CD4-positive, alpha-beta T cell (primary cell): ENCODE measurements at regions not wholly inside any gene's neighbourhood (a gene's known extent, or its start where the extent isn't known, plus 50 kb on each side); places are given as distances from the start of the nearest gene placed in this dataset.
"Not testable (repeated sequence)": the region's sequence is repeated elsewhere in the genome, so short reads cannot be mapped to it uniquely, and the experiment has no call there.

Source experiments
- ATAC-seq: fragments of 200-7000 bp; cut with Tn5 transposase; one replicate; pipeline ENCODE4 v1.10.0; 2022; ENCODE audit warnings: mild to moderate bottlenecking; ENCODE audit not compliant: poor library complexity
- CTCF ChIA-PET: fragments of 350-600 bp; sonication (Branson Sonifier 250); formaldehyde crosslinking; loops from one replicate; lab custom pipeline; 2021; ENCODE audit warnings: antibody characterized with exemption, inconsistent platforms; lab: Charles Lee
- POLR2A ChIA-PET: fragments of 350-600 bp; sonication (Branson Sonifier 250); formaldehyde crosslinking; loops from one replicate; lab custom pipeline; 2021; ENCODE audit warnings: antibody characterized with exemption, inconsistent platforms; lab: Charles Lee
- DNase-seq, 14 experiments: peaks; one replicate each; pipeline ENCODE4 v3.0.0-alpha.2; 2013 to 2020; ENCODE audit warnings: mixed read lengths in 2 of 14
- H3K27ac ChIP-seq, 2 donors: one replicate each; pipeline versions ENCODE4 v1.5.1 to v1.7.0; 2013; ENCODE audit warnings: low read length in 2 of 2, low read depth in 1 of 2, mild to moderate bottlenecking in 1 of 2
- H3K27me3 ChIP-seq, 2 experiments: 1 replicate in 1 of 2; 2 replicates in 1 of 2; pipeline versions ENCODE4 v1.6.1 to v1.7.0; 2013; ENCODE audit warnings: low read length in 2 of 2, control low read depth in 1 of 2, mild to moderate bottlenecking in 1 of 2, moderate library complexity in 1 of 2; ENCODE audit not compliant: insufficient read depth in 2 of 2, control insufficient read depth in 1 of 2
- H3K36me3 ChIP-seq: one replicate; pipeline ENCODE4 v1.6.1; 2013; ENCODE audit warnings: low read length, control low read depth; ENCODE audit not compliant: insufficient read depth
- H3K4me1 ChIP-seq: one replicate; pipeline ENCODE4 v1.6.1; 2013; ENCODE audit warnings: low read length, control low read depth; ENCODE audit not compliant: insufficient read depth
- H3K4me3 ChIP-seq: one replicate; pipeline ENCODE4 v1.5.1; 2013; ENCODE audit warnings: mild to moderate bottlenecking, low read length, moderate library complexity
- H3K9me3 ChIP-seq, 2 experiments: 1 replicate in 1 of 2; 2 replicates in 1 of 2; pipeline versions ENCODE4 v1.6.1 to v1.7.0; 2013; ENCODE audit warnings: low read length in 2 of 2, mild to moderate bottlenecking in 2 of 2, control low read depth in 1 of 2, moderate library complexity in 1 of 2; ENCODE audit not compliant: control insufficient read depth in 1 of 2, insufficient read depth in 1 of 2
- H3K27ac Mint-ChIP-seq: one replicate; pipeline ENCODE4 v1.8.0; 2020; ENCODE audit warnings: mixed read lengths
- H3K27me3 Mint-ChIP-seq: one replicate; pipeline ENCODE4 v1.8.0; 2021; ENCODE audit warnings: mixed read lengths
- H3K36me3 Mint-ChIP-seq: one replicate; pipeline ENCODE4 v1.8.0; 2021; ENCODE audit warnings: low read depth, mixed read lengths
- H3K4me1 Mint-ChIP-seq: one replicate; pipeline ENCODE4 v1.8.0; 2021; ENCODE audit warnings: low read depth, mixed read lengths
- H3K4me3 Mint-ChIP-seq: one replicate; pipeline ENCODE4 v1.8.0; 2020; ENCODE audit warnings: mild to moderate bottlenecking, mixed read lengths
- H3K9me3 Mint-ChIP-seq: one replicate; pipeline ENCODE4 v1.8.0; 2020; ENCODE audit warnings: mixed read lengths
- CTCF ChIP-seq: fragments of 200-600 bp; IDR thresholded peaks from one replicate; pipeline ENCODE4 v1.8.0; 2022; ENCODE audit warnings: antibody characterized with exemption, mild to moderate bottlenecking
- intact Hi-C, 2 experiments: fragments of 100-400 bp; cut with DNase I in 1 of 2; cut with micrococcal nuclease in 1 of 2; formaldehyde crosslinking; loops; one replicate each; pipeline versions ENCODE4 v1.15.1 to v1.9.0; 2023 to 2025; cut with DNase I, micrococcal nuclease

DNA sequence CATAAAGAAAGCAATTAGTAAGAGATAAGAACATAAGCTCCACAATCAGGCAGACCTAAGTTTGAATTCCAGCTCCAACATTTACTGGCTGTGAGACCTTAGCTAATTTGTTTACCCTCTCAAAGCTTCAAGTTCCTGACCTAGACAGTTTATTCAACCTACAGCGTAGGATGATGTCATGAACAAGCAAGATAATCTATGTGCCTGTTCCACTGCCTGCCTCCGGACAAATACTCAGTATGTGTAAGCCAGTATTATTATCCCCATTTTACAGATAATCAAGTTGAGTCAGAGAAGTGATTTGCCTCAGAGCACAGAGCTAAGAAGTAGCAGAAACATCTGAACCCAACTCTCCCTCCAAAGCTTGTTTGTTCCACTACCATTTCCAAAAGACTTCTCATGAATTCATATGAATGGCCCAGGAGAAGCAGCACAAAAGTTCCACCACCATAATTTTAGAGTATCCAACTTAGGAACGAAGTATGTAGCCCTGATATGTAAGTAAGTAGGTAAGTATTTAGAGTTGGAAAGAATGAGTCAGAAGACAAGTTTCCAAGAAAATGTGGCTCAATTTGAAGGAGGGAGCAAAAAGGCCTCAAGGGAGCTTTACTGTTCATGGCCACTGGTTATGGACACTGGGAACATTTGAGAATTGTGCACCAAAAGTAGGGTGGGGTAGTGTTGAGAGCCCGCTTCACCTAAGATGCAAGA is 398.2 kb downstream of the NFIB start:
- peaks cover 2% of the 10 kb centered on the region for H3K9me3 Mint-ChIP-seq
- no peaks in the 10 kb centered on the region for H3K27me3 Mint-ChIP-seq
- Histone ChIP-seq H3K4me3 (no peak overlapping the region), H3K4me1 (no peaks in the 10 kb centered on the region), H3K9me3 (no peaks in the 10 kb centered on the region), H3K27ac (no peak overlapping the region), H3K36me3 (no peaks in the 10 kb centered on the region), H3K27me3 (no peaks in the 10 kb centered on the region)
- intact Hi-C loops, result no loop called here
- no peak overlapping the region for H3K27ac Mint-ChIP-seq
- ATAC-seq (no peak), DNase-seq (no peak)
- no peak for TF ChIP-seq CTCF
- no peaks in the 10 kb centered on the region for H3K36me3 Mint-ChIP-seq
- POLR2A ChIA-PET, result no interaction called here
- H3K4me3 Mint-ChIP-seq, result no peak overlapping the region
- CTCF ChIA-PET, result no interaction called here
- H3K4me1 Mint-ChIP-seq, result no peaks in the 10 kb centered on the region

DNA sequence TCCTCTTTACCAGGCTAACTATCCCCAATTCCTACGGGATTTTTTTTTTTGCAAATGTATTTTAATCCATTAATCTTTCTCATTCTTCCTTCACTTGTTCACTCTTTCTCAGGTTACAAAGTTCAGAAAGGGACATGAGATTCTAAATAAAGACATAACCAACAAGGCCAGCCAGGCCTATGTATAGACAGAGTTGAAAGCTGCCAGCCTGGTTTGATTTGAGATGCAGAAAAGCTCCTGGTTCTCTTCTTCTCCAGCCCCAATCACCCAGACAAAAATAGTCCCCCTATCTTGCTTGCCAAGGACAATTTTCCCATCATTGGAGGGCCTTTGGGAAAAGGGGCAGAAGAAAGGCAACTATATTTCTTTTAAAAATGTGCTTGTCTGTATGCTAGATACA is 398.8 kb downstream of the NFIB start:
- intact Hi-C loops, result no loop called here
- no peak for ATAC-seq
- CTCF ChIA-PET, result no interaction called here
- no peaks in the 10 kb centered on the region for H3K36me3 Mint-ChIP-seq
- no peak overlapping the region for H3K27ac ChIP-seq
- POLR2A ChIA-PET, result no interaction called here
- no peaks in the 10 kb centered on the region for H3K9me3 ChIP-seq
- no peaks in the 10 kb centered on the region for H3K4me1 Mint-ChIP-seq
- H3K9me3 Mint-ChIP-seq, result peaks cover 2% of the 10 kb centered on the region
- no peaks in the 10 kb centered on the region for H3K4me1 ChIP-seq
- no peak for DNase-seq
- no peak overlapping the region for H3K27ac Mint-ChIP-seq
- no peaks in the 10 kb centered on the region for H3K36me3 ChIP-seq
- H3K4me3 ChIP-seq, result no peak overlapping the region
- no peaks in the 10 kb centered on the region for H3K27me3 Mint-ChIP-seq
- H3K4me3 Mint-ChIP-seq, result no peak overlapping the region
- no peak for TF ChIP-seq CTCF
- no peaks in the 10 kb centered on the region for H3K27me3 ChIP-seq

- intact Hi-C loops, result no loop called here
- DNase-seq, result no peak
- H3K4me3 Mint-ChIP-seq, result no peak overlapping the region
- Histone ChIP-seq H3K27me3 (no peaks in the 10 kb centered on the region), H3K36me3 (no peaks in the 10 kb centered on the region), H3K4me1 (no peaks in the 10 kb centered on the region), H3K4me3 (no peak overlapping the region), H3K27ac (no peak overlapping the region), H3K9me3 (no peaks in the 10 kb centered on the region)
- CTCF ChIA-PET, result no interaction called here
- no peaks in the 10 kb centered on the region for H3K27me3 Mint-ChIP-seq
- no peaks in the 10 kb centered on the region for H3K36me3 Mint-ChIP-seq
- peaks cover 5% of the 10 kb centered on the region for H3K9me3 Mint-ChIP-seq
- TF ChIP-seq CTCF, result no peak
- no peaks in the 10 kb centered on the region for H3K4me1 Mint-ChIP-seq
- H3K27ac Mint-ChIP-seq, result no peak overlapping the region
- no peak for ATAC-seq
- POLR2A ChIA-PET, result no interaction called here
Measured at GRCh38 chr9:13911473-13911872, 402.5 kb downstream of the NFIB start.

GRCh38 chr9:13907842-13908241 is 406.1 kb downstream of the NFIB start:
- H3K9me3 ChIP-seq, POLR2A ChIA-PET, H3K4me1 Mint-ChIP-seq, intact Hi-C loops, H3K4me3 Mint-ChIP-seq, H3K27ac Mint-ChIP-seq, H3K4me1 ChIP-seq, H3K36me3 Mint-ChIP-seq, H3K36me3 ChIP-seq, H3K9me3 Mint-ChIP-seq, CTCF ChIA-PET, H3K27me3 ChIP-seq, H3K27ac ChIP-seq, H3K27me3 Mint-ChIP-seq, ATAC-seq, H3K4me3 ChIP-seq, DNase-seq: not testable (repeated sequence)
